Mesenchymal stem cell (in vitro differentiated cells and primary cell): ENCODE measurements at regions not wholly inside any gene's neighbourhood (a gene's known extent, or its start where the extent isn't known, plus 50 kb on each side); places are given as distances from the start of the nearest gene placed in this dataset.

Experiments used
- DNase-seq: peaks from one replicate; pipeline ENCODE4 v3.0.0-alpha.2; 2013
- H2AFZ ChIP-seq: one replicate; pipeline ENCODE4 v1.6.1; 2013; ENCODE audit warnings: low read depth, mild to moderate bottlenecking, control low read depth, inconsistent platforms, low read length, moderate library complexity
- H2AK5ac ChIP-seq: 2 replicates; pipeline ENCODE4 v1.6.1; 2013; ENCODE audit warnings: low read length, moderate library complexity, mild to moderate bottlenecking, inconsistent platforms; ENCODE audit not compliant: severe bottlenecking
- H2BK120ac ChIP-seq: one replicate; pipeline ENCODE4 v1.6.1; 2013; ENCODE audit warnings: low read depth, mild to moderate bottlenecking, inconsistent platforms, low read length, moderate library complexity
- H2BK12ac ChIP-seq, 2 experiments: one replicate each; pipeline ENCODE4 v1.6.1; 2013; ENCODE audit warnings: inconsistent platforms in 2 of 2, low read length in 2 of 2, mild to moderate bottlenecking in 2 of 2, moderate library complexity in 2 of 2, control low read depth in 1 of 2
- H2BK15ac ChIP-seq: one replicate; pipeline ENCODE4 v1.6.1; 2013; ENCODE audit warnings: mild to moderate bottlenecking, low read depth, inconsistent platforms; ENCODE audit not compliant: poor library complexity, severe bottlenecking
- H2BK5ac ChIP-seq: 2 replicates; pipeline ENCODE4 v1.6.1; 2013; ENCODE audit warnings: low read depth, mild to moderate bottlenecking, low read length, control low read depth, inconsistent platforms; ENCODE audit not compliant: poor library complexity, severe bottlenecking
- H3K14ac ChIP-seq, 2 experiments: one replicate each; pipeline ENCODE4 v1.6.1; 2013; ENCODE audit warnings: inconsistent platforms in 2 of 2, low read length in 2 of 2, control low read depth in 1 of 2, mild to moderate bottlenecking in 1 of 2, moderate library complexity in 1 of 2
- H3K18ac ChIP-seq, 2 experiments: one replicate each; pipeline ENCODE4 v1.6.1; 2013; ENCODE audit warnings: inconsistent platforms in 2 of 2, low read length in 2 of 2, control low read depth in 1 of 2, low read depth in 1 of 2, mild to moderate bottlenecking in 1 of 2
- H3K23ac ChIP-seq, 2 experiments: one replicate each; pipeline ENCODE4 v1.6.1; 2013; ENCODE audit warnings: inconsistent platforms in 2 of 2, low read length in 2 of 2, mild to moderate bottlenecking in 2 of 2, moderate library complexity in 2 of 2, control low read depth in 1 of 2
- H3K27ac ChIP-seq: 2 replicates; pipeline ENCODE4 v1.5.1; 2013; ENCODE audit warnings: mild to moderate bottlenecking, moderate library complexity, low read length, control low read depth, inconsistent platforms; ENCODE audit not compliant: poor library complexity, severe bottlenecking
- H3K27me3 ChIP-seq, 2 experiments: 2 replicates each; pipeline versions ENCODE4 v1.6.1 to v1.7.0; 2013; ENCODE audit warnings: low read length in 2 of 2, mild to moderate bottlenecking in 2 of 2, moderate library complexity in 2 of 2, control low read depth in 1 of 2, inconsistent platforms in 1 of 2; ENCODE audit not compliant: control insufficient read depth in 1 of 2, insufficient read depth in 1 of 2
- H3K36me3 ChIP-seq, 2 experiments: 2 replicates each; pipeline versions ENCODE4 v1.6.1 to v1.7.0; 2013; ENCODE audit warnings: low read length in 2 of 2, control low read depth in 1 of 2, inconsistent platforms in 1 of 2, low read depth in 1 of 2, mild to moderate bottlenecking in 1 of 2; ENCODE audit not compliant: insufficient read depth in 2 of 2, control insufficient read depth in 1 of 2
- H3K4ac ChIP-seq, 2 experiments: one replicate each; pipeline ENCODE4 v1.6.1; 2013; ENCODE audit warnings: inconsistent platforms in 2 of 2, low read length in 2 of 2, mild to moderate bottlenecking in 2 of 2, moderate library complexity in 2 of 2, control low read depth in 1 of 2, low read depth in 1 of 2
- H3K4me1 ChIP-seq: 2 replicates; pipeline ENCODE4 v1.6.1; 2013; ENCODE audit warnings: low read depth, low read length, control low read depth; ENCODE audit not compliant: control insufficient read depth, insufficient read depth
- H3K4me2 ChIP-seq: 2 replicates; pipeline ENCODE4 v1.6.1; 2013; ENCODE audit warnings: low read length, mild to moderate bottlenecking, inconsistent platforms; ENCODE audit not compliant: poor library complexity, severe bottlenecking
- H3K4me3 ChIP-seq, 2 experiments: 2 replicates each; pipeline versions ENCODE4 v1.5.1 to v1.7.0; 2013; ENCODE audit warnings: low read length in 2 of 2, mild to moderate bottlenecking in 2 of 2, control low read depth in 1 of 2, low read depth in 1 of 2; ENCODE audit not compliant: insufficient read depth in 1 of 2
- H3K79me1 ChIP-seq: replicated peaks from 2 replicates; pipeline ENCODE4 v1.6.1; 2013; ENCODE audit warnings: mild to moderate bottlenecking, control low read depth, low read length, inconsistent platforms; ENCODE audit not compliant: poor library complexity, severe bottlenecking
- H3K9ac ChIP-seq: 2 replicates; pipeline ENCODE4 v1.7.0; 2013; ENCODE audit warnings: mild to moderate bottlenecking, low read length, moderate library complexity
- H3K9me3 ChIP-seq: 2 replicates; pipeline ENCODE4 v1.7.0; 2013; ENCODE audit warnings: mild to moderate bottlenecking, low read length; ENCODE audit not compliant: control insufficient read depth
- H4K8ac ChIP-seq: one replicate; pipeline ENCODE4 v1.6.1; 2013; ENCODE audit warnings: inconsistent platforms, mild to moderate bottlenecking, low read length, moderate library complexity
- H4K91ac ChIP-seq: one replicate; pipeline ENCODE4 v1.6.1; 2013; ENCODE audit warnings: mild to moderate bottlenecking, low read length, inconsistent platforms
- WGBS: methylation state at CpG from one replicate; pipeline ENCODE4 v1.1.7; 2013; ENCODE audit warnings: mixed read lengths; 5-methylcytosine and 5-hydroxymethylcytosine counted together

DNA sequence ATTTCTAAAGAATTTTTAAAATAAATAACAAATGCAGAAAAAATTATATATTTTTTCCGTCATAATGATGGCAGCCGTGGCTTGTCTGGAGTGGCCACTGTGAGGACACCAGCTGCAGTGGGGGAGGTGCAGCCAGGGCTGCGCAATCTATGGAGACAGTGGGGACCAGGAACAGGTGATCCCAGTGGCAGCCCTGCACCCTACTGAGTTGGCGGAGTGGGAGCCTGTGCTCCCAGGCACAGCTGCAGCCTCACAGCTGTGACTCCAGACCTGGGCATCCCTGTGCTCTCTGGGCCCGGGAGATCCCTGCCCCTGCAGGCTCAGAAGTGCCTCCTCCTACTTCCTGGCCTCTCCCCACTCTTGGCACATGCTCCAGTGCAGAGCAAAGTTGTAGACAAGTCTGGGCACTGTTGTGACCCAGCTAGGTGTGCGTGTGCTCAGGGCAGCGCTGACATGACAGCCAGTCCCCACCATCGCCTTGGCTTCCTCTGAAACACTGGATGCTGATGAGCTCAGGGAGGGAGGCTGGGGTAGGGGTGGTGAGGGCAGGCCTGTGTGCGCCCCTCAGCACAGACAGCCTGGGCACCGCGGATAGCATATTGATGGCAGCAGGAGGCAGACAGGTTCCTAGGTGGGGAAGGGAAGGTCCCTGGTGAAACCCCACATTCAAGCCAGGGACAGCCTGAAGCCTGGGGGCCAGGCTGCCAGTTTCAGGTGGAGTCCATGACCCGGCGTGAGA is 96.0 kb upstream of the PRR16 start:
- no peak overlapping the region for H3K27ac ChIP-seq
- DNase-seq = no peak
- H3K4me2 ChIP-seq = no peak overlapping the region
- H3K4me1 ChIP-seq = peaks cover 3% of the 10 kb centered on the region
- no peak overlapping the region for H3K4me3 ChIP-seq
- H2BK5ac ChIP-seq = no peak overlapping the region
- no peak overlapping the region for H2AFZ ChIP-seq
- WGBS = 98% methylated on average over 13 of the region's 13 CpGs
- H3K23ac ChIP-seq = no peak overlapping the region
- no peaks in the 10 kb centered on the region for H3K9me3 ChIP-seq
- H2BK12ac ChIP-seq = peak overlapping the region; percentile 9 to 27
- peak overlapping the region; percentile 1 for H4K91ac ChIP-seq
- peak overlapping the region; percentile 46 for H4K8ac ChIP-seq
- H3K14ac ChIP-seq = peak overlapping the region in 1 of 2 experiments; percentile 63
- no peak overlapping the region for H2AK5ac ChIP-seq
- H3K4ac ChIP-seq = peak overlapping the region in 1 of 2 experiments; percentile 37
- no peaks in the 10 kb centered on the region for H3K79me1 ChIP-seq
- no peaks in the 10 kb centered on the region for H3K36me3 ChIP-seq
- peak overlapping the region in 1 of 2 experiments; percentile 22 for H3K18ac ChIP-seq
- no peak overlapping the region for H2BK15ac ChIP-seq
- no peaks in the 10 kb centered on the region for H3K27me3 ChIP-seq
- no peak overlapping the region for H3K9ac ChIP-seq
- no peak overlapping the region for H2BK120ac ChIP-seq

DNA sequence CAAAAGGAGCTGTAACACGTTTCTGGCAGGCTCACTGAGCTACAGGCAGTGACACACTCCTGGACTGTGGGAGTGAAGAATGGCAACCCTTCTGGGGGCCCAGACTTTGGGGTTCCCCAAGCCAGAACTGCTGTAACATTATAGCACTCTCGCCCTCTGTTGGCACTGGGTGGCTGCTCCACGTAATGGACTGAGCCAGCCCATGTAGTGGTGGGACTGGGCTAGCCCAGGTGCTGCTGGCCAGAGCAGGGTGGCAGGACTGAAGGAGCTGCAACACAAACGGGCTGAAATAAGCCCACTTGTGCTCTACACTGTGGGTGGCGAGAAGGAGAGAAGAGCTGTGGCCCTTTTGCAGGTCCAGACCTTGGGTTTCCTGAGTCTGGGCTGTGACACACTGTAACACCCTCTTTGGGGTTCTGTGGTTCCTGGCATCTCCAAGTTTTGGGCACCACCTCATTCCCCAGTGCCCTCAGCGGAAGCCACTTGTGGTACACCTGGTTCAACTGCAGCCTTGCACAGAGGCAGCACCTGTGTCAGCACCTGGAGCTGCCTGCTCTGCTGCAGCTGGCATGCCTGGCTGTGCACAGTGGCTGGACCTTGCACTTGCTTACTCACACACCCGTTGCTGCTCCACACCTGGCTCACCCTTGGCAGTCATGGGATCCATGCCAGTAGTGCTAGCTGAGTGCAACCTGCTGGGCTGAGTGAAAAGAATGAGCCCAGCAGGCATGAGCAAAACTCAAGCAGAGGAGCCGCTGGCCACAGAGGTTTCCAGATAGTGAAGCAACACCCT is 95.0 kb upstream of the PRR16 start:
- Histone ChIP-seq H2AFZ (no peak overlapping the region), H4K8ac (peak overlapping the region; percentile 31), H3K27me3 (no peaks in the 10 kb centered on the region), H3K36me3 (no peaks in the 10 kb centered on the region), H3K79me1 (no peaks in the 10 kb centered on the region), H3K9ac (no peak overlapping the region), H3K18ac (peak overlapping the region in 1 of 2 experiments; percentile 38), H2BK5ac (no peak overlapping the region), H4K91ac (peak overlapping the region; percentile 58), H3K4me2 (no peak overlapping the region), H3K9me3 (no peaks in the 10 kb centered on the region), H3K23ac (no peak overlapping the region), H3K4me1 (peaks cover 3% of the 10 kb centered on the region), H3K27ac (no peak overlapping the region), H2AK5ac (no peak overlapping the region), H3K4me3 (no peak overlapping the region), H2BK120ac (no peak overlapping the region), H2BK12ac (peak overlapping the region in 1 of 2 experiments; percentile 88), H2BK15ac (no peak overlapping the region), H3K4ac (no peak overlapping the region), H3K14ac (peak overlapping the region in 1 of 2 experiments; percentile 80)
- DNase-seq = no peak
- WGBS = 94% methylated on average over 8 of the region's 8 CpGs

DNA sequence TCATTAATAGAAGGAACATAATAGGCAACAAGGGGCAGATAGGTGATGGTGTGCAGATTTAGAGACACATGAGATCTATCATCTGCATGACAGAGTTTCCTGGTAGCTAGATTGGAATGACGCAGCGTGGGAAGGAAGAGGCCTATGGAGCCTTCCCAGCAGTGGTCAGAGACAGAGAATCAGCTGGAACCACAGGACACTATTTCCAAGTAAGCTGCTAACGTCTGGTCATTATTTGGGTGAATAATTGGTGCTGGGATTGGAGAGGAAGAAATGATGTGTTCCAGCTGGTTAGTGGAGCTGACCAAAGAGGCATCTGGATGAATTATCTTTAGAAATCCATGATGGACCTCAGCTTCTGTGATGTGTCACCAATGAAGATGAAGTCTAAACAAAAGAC is 91.2 kb upstream of the PRR16 start:
- Histone ChIP-seq H4K8ac (peak overlapping the region; percentile 27), H3K27ac (no peak overlapping the region), H3K9me3 (no peaks in the 10 kb centered on the region), H3K4ac (no peak overlapping the region), H3K4me1 (peaks cover 3% of the 10 kb centered on the region), H3K4me3 (no peak overlapping the region), H2AK5ac (no peak overlapping the region), H3K36me3 (no peaks in the 10 kb centered on the region), H3K27me3 (no peaks in the 10 kb centered on the region), H3K18ac (peak overlapping the region; percentile 1 to 10), H2BK120ac (no peak overlapping the region), H3K14ac (no peak overlapping the region), H4K91ac (no peak overlapping the region), H2BK5ac (no peak overlapping the region), H3K79me1 (no peaks in the 10 kb centered on the region), H2BK15ac (no peak overlapping the region), H3K4me2 (no peak overlapping the region), H2BK12ac (no peak overlapping the region), H3K23ac (no peak overlapping the region), H2AFZ (no peak overlapping the region), H3K9ac (no peak overlapping the region)
- DNase-seq = peak; percentile 88
- WGBS = 32% methylated on average over 3 of the region's 3 CpGs

DNA sequence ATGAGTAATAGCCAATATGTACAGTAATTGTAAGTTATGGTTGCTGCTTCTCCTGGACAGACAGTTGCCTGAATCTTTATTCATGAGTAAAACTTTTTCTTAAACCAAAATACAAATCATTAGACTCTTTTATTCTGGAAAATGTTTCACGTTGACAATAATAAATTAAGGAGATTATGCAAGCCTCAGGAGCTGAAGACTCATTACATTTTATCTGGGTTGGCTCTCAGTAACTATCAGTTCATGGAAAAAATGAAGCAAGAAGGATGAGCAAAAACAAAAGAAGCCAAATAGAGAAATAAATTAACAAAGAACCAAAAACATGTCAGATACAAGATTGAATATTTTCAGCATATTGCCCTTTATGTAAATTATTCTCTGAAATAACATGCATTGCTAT is 88.9 kb upstream of the PRR16 start:
- no peak overlapping the region for H4K91ac ChIP-seq
- no peak overlapping the region for H3K9ac ChIP-seq
- no peaks in the 10 kb centered on the region for H3K36me3 ChIP-seq
- peak; percentile 50 for DNase-seq
- no peak overlapping the region for H2BK5ac ChIP-seq
- H3K9me3 ChIP-seq = peaks cover 6% of the 10 kb centered on the region
- H3K27ac ChIP-seq = no peak overlapping the region
- H3K27me3 ChIP-seq = no peaks in the 10 kb centered on the region
- no peak overlapping the region for H2BK12ac ChIP-seq
- no peak overlapping the region for H3K4ac ChIP-seq
- no peak overlapping the region for H2AFZ ChIP-seq
- no peaks in the 10 kb centered on the region for H3K4me1 ChIP-seq
- no peaks in the 10 kb centered on the region for H3K79me1 ChIP-seq
- no peak overlapping the region for H3K14ac ChIP-seq
- H3K4me3 ChIP-seq = no peak overlapping the region
- no CpG with 5 or more reads among the region's 1 CpG for WGBS
- no peak overlapping the region for H2AK5ac ChIP-seq
- no peak overlapping the region for H3K18ac ChIP-seq
- H3K4me2 ChIP-seq = no peak overlapping the region
- H3K23ac ChIP-seq = no peak overlapping the region
- H4K8ac ChIP-seq = no peak overlapping the region
- H2BK15ac ChIP-seq = no peak overlapping the region
- H2BK120ac ChIP-seq = no peak overlapping the region
